RWPE2 (cell line): ENCODE measurements at regions not wholly inside any gene's neighbourhood (a gene's known extent, or its start where the extent isn't known, plus 50 kb on each side); places are given as distances from the start of the nearest gene placed in this dataset.

Experiments
- ATAC-seq: fragments of 200-7000 bp; cut with Tn5 transposase; 3 replicates; pipeline ENCODE4 v1.9.1; 2021; ENCODE audit warnings: low read depth
- DNase-seq: peaks from one replicate; pipeline ENCODE4 v3.0.0-alpha.2; 2020; ENCODE audit warnings: low spot score
- H3K27ac ChIP-seq: fragments of 450-650 bp; 2 replicates; pipeline ENCODE4 v1.5.1; 2017; ENCODE audit warnings: mild to moderate bottlenecking; ENCODE audit not compliant: poor library complexity, severe bottlenecking
- H3K27me3 ChIP-seq: fragments of 250-450 bp; sonication (Bioruptor Pico); 2 replicates; pipeline ENCODE4 v1.5.1; 2021; ENCODE audit warnings: mild to moderate bottlenecking, moderate library complexity; ENCODE audit not compliant: insufficient read depth, poor library complexity, severe bottlenecking
- H3K36me3 ChIP-seq: fragments of 250-450 bp; sonication (Bioruptor Pico); 2 replicates; pipeline ENCODE4 v1.5.1; 2020; ENCODE audit warnings: low read depth, mild to moderate bottlenecking, moderate library complexity
- H3K4me1 ChIP-seq: fragments of 250-450 bp; sonication (Bioruptor Pico); 2 replicates; pipeline ENCODE4 v1.5.1; 2021; ENCODE audit warnings: mild to moderate bottlenecking, moderate library complexity; ENCODE audit not compliant: insufficient read depth, poor library complexity, severe bottlenecking
- H3K4me3 ChIP-seq: fragments of 250-450 bp; sonication (Bioruptor Pico); 2 replicates; pipeline ENCODE4 v1.5.1; 2021; ENCODE audit warnings: mild to moderate bottlenecking, moderate library complexity; ENCODE audit not compliant: severe bottlenecking
- H3K9me3 ChIP-seq: fragments of 250-450 bp; sonication (Bioruptor Pico); 2 replicates; pipeline ENCODE4 v1.5.1; 2021; ENCODE audit warnings: mild to moderate bottlenecking, moderate library complexity; ENCODE audit not compliant: severe bottlenecking
- TF ChIP-seq, protein P1 (sequence below): fragments of 450-650 bp; IDR thresholded peaks from one replicate; pipeline ENCODE4 v1.5.1; 2017; ENCODE audit warnings: mild to moderate bottlenecking, moderate library complexity; ENCODE audit not compliant: poor library complexity, severe bottlenecking

DNA sequence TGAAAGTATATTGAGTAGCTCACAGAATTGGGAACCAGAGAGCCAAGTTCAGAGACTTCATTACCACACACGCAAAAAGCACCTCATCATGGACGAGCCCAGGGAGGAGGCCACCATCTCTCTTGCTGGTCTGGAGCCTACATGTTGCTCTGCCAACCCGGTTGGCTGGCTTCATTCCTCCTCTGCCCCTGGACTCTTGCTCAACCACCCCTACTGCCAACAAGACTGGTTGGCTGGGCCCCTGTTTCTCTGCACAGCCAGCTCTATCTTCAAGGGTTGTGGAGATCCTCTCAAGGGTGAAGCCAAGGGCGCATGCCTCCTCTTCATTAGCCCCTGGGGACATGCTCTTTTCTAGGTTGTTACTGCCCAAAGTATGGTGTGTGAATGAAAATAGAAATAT lies 142.7 kb downstream of the JCAD start:
- no peak for ATAC-seq
- TF ChIP-seq, protein P1, sequence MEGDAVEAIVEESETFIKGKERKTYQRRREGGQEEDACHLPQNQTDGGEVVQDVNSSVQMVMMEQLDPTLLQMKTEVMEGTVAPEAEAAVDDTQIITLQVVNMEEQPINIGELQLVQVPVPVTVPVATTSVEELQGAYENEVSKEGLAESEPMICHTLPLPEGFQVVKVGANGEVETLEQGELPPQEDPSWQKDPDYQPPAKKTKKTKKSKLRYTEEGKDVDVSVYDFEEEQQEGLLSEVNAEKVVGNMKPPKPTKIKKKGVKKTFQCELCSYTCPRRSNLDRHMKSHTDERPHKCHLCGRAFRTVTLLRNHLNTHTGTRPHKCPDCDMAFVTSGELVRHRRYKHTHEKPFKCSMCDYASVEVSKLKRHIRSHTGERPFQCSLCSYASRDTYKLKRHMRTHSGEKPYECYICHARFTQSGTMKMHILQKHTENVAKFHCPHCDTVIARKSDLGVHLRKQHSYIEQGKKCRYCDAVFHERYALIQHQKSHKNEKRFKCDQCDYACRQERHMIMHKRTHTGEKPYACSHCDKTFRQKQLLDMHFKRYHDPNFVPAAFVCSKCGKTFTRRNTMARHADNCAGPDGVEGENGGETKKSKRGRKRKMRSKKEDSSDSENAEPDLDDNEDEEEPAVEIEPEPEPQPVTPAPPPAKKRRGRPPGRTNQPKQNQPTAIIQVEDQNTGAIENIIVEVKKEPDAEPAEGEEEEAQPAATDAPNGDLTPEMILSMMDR: no peak
- H3K4me1 ChIP-seq: no peaks in the 10 kb centered on the region
- no peak for DNase-seq
- H3K36me3 ChIP-seq: no peaks in the 10 kb centered on the region
- H3K27ac ChIP-seq: no peak overlapping the region
- H3K9me3 ChIP-seq: no peaks in the 10 kb centered on the region
- H3K27me3 ChIP-seq: no peaks in the 10 kb centered on the region
- H3K4me3 ChIP-seq: no peak overlapping the region

DNA sequence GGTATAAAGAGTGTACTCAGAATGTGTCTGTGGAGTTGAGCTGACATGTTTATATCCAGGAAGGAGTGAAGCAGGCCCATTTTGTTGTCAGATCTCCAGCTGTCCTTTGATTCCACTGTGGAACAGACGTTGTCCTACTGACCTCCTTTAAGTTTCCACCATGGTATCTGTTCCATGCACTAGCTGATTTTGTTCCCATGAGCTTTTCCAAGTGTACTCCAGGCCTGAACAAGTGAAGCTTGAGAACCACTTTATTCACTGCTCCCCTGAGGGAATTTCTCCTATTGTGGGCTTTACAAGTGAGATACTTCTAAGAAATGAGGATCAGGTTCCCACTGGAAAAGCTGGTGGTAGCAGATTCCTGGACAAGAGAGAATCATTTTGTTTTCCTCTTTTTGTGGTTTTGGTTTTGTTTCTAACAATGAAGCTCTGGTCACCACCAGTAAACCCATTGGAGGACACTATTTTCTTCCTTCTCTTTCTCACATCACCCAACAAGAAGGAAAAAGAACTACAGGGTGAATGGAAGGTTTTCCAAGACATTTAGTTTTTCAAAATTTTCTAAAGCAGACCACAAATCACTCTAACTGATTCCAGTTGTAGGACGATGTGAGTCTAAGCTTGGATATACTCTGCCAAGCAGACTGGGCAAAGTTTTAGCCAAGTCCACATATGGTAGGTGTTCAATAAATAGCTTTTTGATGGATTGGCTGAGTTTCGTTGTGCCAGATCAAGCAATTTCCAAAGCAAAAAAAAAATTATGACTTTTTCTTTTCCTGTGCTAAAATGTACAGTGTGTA lies 144.2 kb downstream of the JCAD start:
- Histone ChIP-seq H3K36me3 (no peaks in the 10 kb centered on the region), H3K27me3 (no peaks in the 10 kb centered on the region), H3K27ac (no peak overlapping the region), H3K9me3 (no peaks in the 10 kb centered on the region), H3K4me3 (no peak overlapping the region), H3K4me1 (no peaks in the 10 kb centered on the region)
- DNase-seq (no peak), ATAC-seq (no peak)
- TF ChIP-seq, protein P1: no peak

DNA sequence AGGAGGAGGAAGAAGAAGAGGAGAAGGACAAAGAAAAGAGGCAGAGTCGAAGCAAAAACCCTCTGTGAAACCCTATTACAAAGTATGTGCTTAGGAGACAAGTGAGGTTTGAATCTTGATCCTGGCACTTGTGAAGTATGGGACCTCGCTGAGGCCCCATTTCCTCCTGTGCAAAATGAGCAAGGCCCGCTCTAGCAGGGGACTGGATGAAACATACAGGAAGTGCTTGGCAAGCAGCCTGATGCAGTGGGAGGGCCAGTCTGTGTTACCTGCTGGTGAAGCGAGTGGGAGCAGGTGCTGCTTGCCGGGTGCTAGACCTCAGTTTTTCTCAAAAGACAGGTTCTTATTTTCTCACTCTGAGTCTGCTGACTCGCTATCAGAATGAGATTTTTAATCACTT lies 150.4 kb downstream of the JCAD start:
- TF ChIP-seq, protein P1: no peak
- no peaks in the 10 kb centered on the region for H3K27me3 ChIP-seq
- no peak overlapping the region for H3K27ac ChIP-seq
- ATAC-seq: no peak
- no peaks in the 10 kb centered on the region for H3K9me3 ChIP-seq
- no peaks in the 10 kb centered on the region for H3K4me1 ChIP-seq
- no peak for DNase-seq
- H3K36me3 ChIP-seq: no peaks in the 10 kb centered on the region
- no peak overlapping the region for H3K4me3 ChIP-seq

DNA sequence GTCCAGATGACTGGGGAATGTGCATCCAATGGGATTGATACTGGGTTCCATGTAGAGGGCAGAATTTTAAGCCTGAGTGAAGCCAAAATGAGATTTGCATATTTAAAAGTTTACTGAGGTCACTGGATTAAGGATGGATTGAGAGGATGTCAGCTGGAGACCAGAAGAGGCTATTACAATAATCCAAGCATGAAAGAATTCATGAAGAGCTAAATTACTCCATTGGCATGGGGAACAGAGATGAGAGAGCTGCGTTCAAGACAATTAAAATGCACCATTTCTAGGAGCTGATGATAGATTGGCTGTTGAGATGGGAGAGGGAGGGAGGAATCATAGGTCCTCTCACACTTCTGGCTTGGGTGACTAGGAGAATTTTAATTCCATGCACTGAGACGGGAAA lies 158.5 kb downstream of the JCAD start:
- H3K9me3 ChIP-seq: no peaks in the 10 kb centered on the region

More for the DNA sequence above, 158.5 kb downstream of the JCAD start:
- H3K4me3 ChIP-seq: no peak overlapping the region
- no peaks in the 10 kb centered on the region for H3K36me3 ChIP-seq
- no peaks in the 10 kb centered on the region for H3K27me3 ChIP-seq
- no peak for DNase-seq
- ATAC-seq: no peak
- H3K27ac ChIP-seq: no peak overlapping the region
- TF ChIP-seq, protein P1: no peak
- H3K4me1 ChIP-seq: no peaks in the 10 kb centered on the region
